Progenitor cell of endocrine pancreas (in vitro differentiated cells): ENCODE measurements at regions not wholly inside any gene's neighbourhood (a gene's known extent, or its start where the extent isn't known, plus 50 kb on each side); places are given as distances from the start of the nearest gene placed in this dataset.

Experiments used
- DNase-seq: peaks from one replicate; pipeline ENCODE4 v3.0.0; 2021; ENCODE audit warnings: low spot score; ENCODE audit not compliant: unreplicated experiment
- H3K27ac Mint-ChIP-seq: 2 replicates; pipeline ENCODE4 v1.8.0; 2021; ENCODE audit warnings: mild to moderate bottlenecking, moderate library complexity, mixed read lengths
- H3K27me3 Mint-ChIP-seq: 2 replicates; pipeline ENCODE4 v1.8.0; 2021; ENCODE audit warnings: mixed read lengths
- H3K36me3 Mint-ChIP-seq: 2 replicates; pipeline ENCODE4 v1.8.0; 2022; ENCODE audit warnings: mixed read lengths; ENCODE audit not compliant: insufficient read depth
- H3K4me1 Mint-ChIP-seq: 2 replicates; pipeline ENCODE4 v1.8.0; 2021; ENCODE audit warnings: low read depth, mixed read lengths
- H3K4me3 Mint-ChIP-seq: 2 replicates; pipeline ENCODE4 v1.8.0; 2021; ENCODE audit warnings: low read depth, mild to moderate bottlenecking, moderate library complexity, mixed read lengths
- H3K9me3 Mint-ChIP-seq: 2 replicates; pipeline ENCODE4 v1.8.0; 2021; ENCODE audit warnings: low read depth, mixed read lengths
- CTCF ChIP-seq: fragments of 200-600 bp; sonication (generic); IDR thresholded peaks from one replicate; pipeline ENCODE4 v1.5.0; 2021; ENCODE audit warnings: antibody characterized with exemption, mild to moderate bottlenecking; ENCODE audit not compliant: unreplicated experiment

GRCh38 chr7:91527460-91527859 is 263.2 kb downstream of the FZD1 start:
- Mint-ChIP-seq H3K36me3 (peaks cover 3% of the 10 kb centered on the region), H3K4me3 (no peak overlapping the region), H3K4me1 (no peaks in the 10 kb centered on the region), H3K27ac (no peak overlapping the region), H3K9me3 (peaks cover 39% of the 10 kb centered on the region), H3K27me3 (no peaks in the 10 kb centered on the region)
- TF ChIP-seq CTCF = no peak
- DNase-seq = no peak

- Mint-ChIP-seq H3K9me3 (peaks cover 35% of the 10 kb centered on the region), H3K4me3 (no peak overlapping the region), H3K4me1 (peaks cover 14% of the 10 kb centered on the region), H3K36me3 (peaks cover 2% of the 10 kb centered on the region), H3K27me3 (no peaks in the 10 kb centered on the region), H3K27ac (no peak overlapping the region)
- no peak for DNase-seq
- TF ChIP-seq CTCF = no peak
Observed at GRCh38 chr7:91533996-91534395, 269.8 kb downstream of the FZD1 start.

- Mint-ChIP-seq H3K4me1 (peaks cover 17% of the 10 kb centered on the region), H3K27me3 (no peaks in the 10 kb centered on the region), H3K9me3 (peaks cover 9% of the 10 kb centered on the region), H3K27ac (no peak overlapping the region), H3K4me3 (no peak overlapping the region), H3K36me3 (no peaks in the 10 kb centered on the region)
- DNase-seq = no peak
- TF ChIP-seq CTCF = no peak
Observed at GRCh38 chr7:91537260-91538152, 273.3 kb downstream of the FZD1 start.

GRCh38 chr7:91541641-91542040 is 277.4 kb downstream of the FZD1 start:
- Mint-ChIP-seq H3K4me3 (no peak overlapping the region), H3K27me3 (no peaks in the 10 kb centered on the region), H3K27ac (no peak overlapping the region), H3K36me3 (no peaks in the 10 kb centered on the region), H3K9me3 (peaks cover 12% of the 10 kb centered on the region), H3K4me1 (peaks cover 20% of the 10 kb centered on the region)
- no peak for DNase-seq
- TF ChIP-seq CTCF = no peak

GRCh38 chr7:91543646-91544045 is 279.4 kb downstream of the FZD1 start:
- no peaks in the 10 kb centered on the region for H3K36me3 Mint-ChIP-seq
- peaks cover 12% of the 10 kb centered on the region for H3K9me3 Mint-ChIP-seq
- TF ChIP-seq CTCF = no peak
- no peak overlapping the region for H3K27ac Mint-ChIP-seq
- no peaks in the 10 kb centered on the region for H3K27me3 Mint-ChIP-seq
- H3K4me3 Mint-ChIP-seq = no peak overlapping the region
- no peak for DNase-seq
- H3K4me1 Mint-ChIP-seq = peaks cover 9% of the 10 kb centered on the region
